Glutamatergic neuron (in vitro differentiated cells): ENCODE measurements at regions not wholly inside any gene's neighbourhood (a gene's known extent, or its start where the extent isn't known, plus 50 kb on each side); places are given as distances from the start of the nearest gene placed in this dataset.

ENCODE experiments used
- DNase-seq: peaks from one replicate; pipeline ENCODE4 v3.0.0; 2022
- H3K27ac Mint-ChIP-seq: one replicate; pipeline ENCODE4 v1.8.0; 2020; ENCODE audit warnings: mild to moderate bottlenecking, mixed read lengths, inconsistent platforms; ENCODE audit not compliant: unreplicated experiment
- H3K27me3 Mint-ChIP-seq: one replicate; pipeline ENCODE4 v1.8.0; 2020; ENCODE audit warnings: mild to moderate bottlenecking, moderate library complexity, mixed read lengths, inconsistent platforms; ENCODE audit not compliant: unreplicated experiment
- H3K36me3 Mint-ChIP-seq: one replicate; pipeline ENCODE4 v1.8.0; 2020; ENCODE audit warnings: mild to moderate bottlenecking, mixed read lengths, inconsistent platforms; ENCODE audit not compliant: unreplicated experiment
- H3K4me1 Mint-ChIP-seq: one replicate; pipeline ENCODE4 v1.8.0; 2020; ENCODE audit warnings: mild to moderate bottlenecking, low read depth, mixed read lengths, inconsistent platforms; ENCODE audit not compliant: unreplicated experiment
- H3K4me3 Mint-ChIP-seq: one replicate; pipeline ENCODE4 v1.8.0; 2020; ENCODE audit warnings: mild to moderate bottlenecking, mixed read lengths, inconsistent platforms; ENCODE audit not compliant: unreplicated experiment
- H3K9me3 Mint-ChIP-seq: one replicate; pipeline ENCODE4 v1.8.0; 2020; ENCODE audit warnings: mild to moderate bottlenecking, moderate library complexity, mixed read lengths, inconsistent platforms; ENCODE audit not compliant: unreplicated experiment
- CTCF ChIP-seq: fragments of 200-600 bp; sonication (generic); IDR thresholded peaks from one replicate; pipeline ENCODE4 v1.5.0; 2021; ENCODE audit not compliant: partially characterized antibody, unreplicated experiment

GRCh38 chr13:75103976-75104375, 378.0 kb downstream of the TBC1D4 start:
- no peak for TF ChIP-seq CTCF
- Mint-ChIP-seq H3K27ac (no peak overlapping the region), H3K9me3 (no peaks in the 10 kb centered on the region), H3K36me3 (no peaks in the 10 kb centered on the region), H3K4me1 (no peaks in the 10 kb centered on the region), H3K4me3 (no peak overlapping the region), H3K27me3 (no peaks in the 10 kb centered on the region)
- DNase-seq, result no peak

GRCh38 chr13:75102001-75102716, 379.8 kb downstream of the TBC1D4 start:
- Mint-ChIP-seq H3K36me3 (no peaks in the 10 kb centered on the region), H3K27me3 (no peaks in the 10 kb centered on the region), H3K9me3 (no peaks in the 10 kb centered on the region), H3K27ac (no peak overlapping the region), H3K4me1 (no peaks in the 10 kb centered on the region), H3K4me3 (no peak overlapping the region)
- TF ChIP-seq CTCF, result no peak
- peak; percentile 20 for DNase-seq

GRCh38 chr13:75101348-75101747, 380.6 kb downstream of the TBC1D4 start:
- Mint-ChIP-seq H3K27ac (no peak overlapping the region), H3K27me3 (no peaks in the 10 kb centered on the region), H3K36me3 (no peaks in the 10 kb centered on the region), H3K4me1 (no peaks in the 10 kb centered on the region), H3K4me3 (no peak overlapping the region), H3K9me3 (no peaks in the 10 kb centered on the region)
- no peak for TF ChIP-seq CTCF
- no peak for DNase-seq

GRCh38 chr13:75092143-75092542, 389.8 kb downstream of the TBC1D4 start:
- Mint-ChIP-seq H3K9me3 (no peaks in the 10 kb centered on the region), H3K27me3 (no peaks in the 10 kb centered on the region), H3K27ac (no peak overlapping the region), H3K4me1 (no peaks in the 10 kb centered on the region), H3K4me3 (no peak overlapping the region), H3K36me3 (no peaks in the 10 kb centered on the region)
- no peak for TF ChIP-seq CTCF
- DNase-seq, result no peak

- Mint-ChIP-seq H3K36me3 (no peaks in the 10 kb centered on the region), H3K27ac (no peak overlapping the region), H3K27me3 (no peaks in the 10 kb centered on the region), H3K4me1 (no peaks in the 10 kb centered on the region), H3K9me3 (no peaks in the 10 kb centered on the region), H3K4me3 (no peak overlapping the region)
- no peak for TF ChIP-seq CTCF
- no peak for DNase-seq
Observed at GRCh38 chr13:75091718-75092117, 390.3 kb downstream of the TBC1D4 start.
